ENCODE measurements at regions not wholly inside any gene's neighbourhood (a gene's known extent, or its start where the extent isn't known, plus 50 kb on each side); places are given as distances from the start of the nearest gene placed in this dataset.

GRCh38 chr4:38306482-38307071 lies 346.4 kb downstream of the PTTG2 start:
- Mint-ChIP-seq H3K27ac (peak overlapping the region; percentile 50), H3K4me3 (peak overlapping the region; percentile 33), H3K4me1 (ENCODE audit: low read depth) (peaks cover 62% of the 10 kb centered on the region), H3K27me3 (no peaks in the 10 kb centered on the region), H3K9me3 (peaks cover 12% of the 10 kb centered on the region), H3K36me3 (ENCODE audit: low read depth) (peaks cover 10% of the 10 kb centered on the region)

- Mint-ChIP-seq H3K27ac (peak overlapping the region; percentile 24), H3K4me1 (ENCODE audit: low read depth) (peaks cover 74% of the 10 kb centered on the region), H3K4me3 (no peak overlapping the region), H3K36me3 (ENCODE audit: low read depth) (peaks cover 4% of the 10 kb centered on the region), H3K9me3 (peaks cover 5% of the 10 kb centered on the region), H3K27me3 (peaks cover 12% of the 10 kb centered on the region)
These were observed 348.6 kb downstream of the PTTG2 start for GRCh38 chr4:38308728-38309311.

GRCh38 chr4:38309471-38309870 lies 349.3 kb downstream of the PTTG2 start:
- Mint-ChIP-seq H3K4me1 (ENCODE audit: low read depth) (peaks cover 80% of the 10 kb centered on the region), H3K4me3 (no peak overlapping the region)

GRCh38 chr4:38310446-38311043 lies 350.3 kb downstream of the PTTG2 start:
- peak overlapping the region; percentile 41 for H3K4me3 Mint-ChIP-seq
- H3K4me1 Mint-ChIP-seq (ENCODE audit: low read depth): peaks cover 80% of the 10 kb centered on the region
- peak overlapping the region; percentile 86 for H3K27ac Mint-ChIP-seq
- peaks cover 4% of the 10 kb centered on the region for H3K36me3 Mint-ChIP-seq (ENCODE audit: low read depth)
- H3K27me3 Mint-ChIP-seq: peaks cover 12% of the 10 kb centered on the region
- peaks cover 5% of the 10 kb centered on the region for H3K9me3 Mint-ChIP-seq

More at GRCh38 chr4:38309471-38309870, 349.3 kb downstream of the PTTG2 start:
- Mint-ChIP-seq H3K9me3 (peaks cover 5% of the 10 kb centered on the region), H3K27ac (peak overlapping the region; percentile 56), H3K27me3 (peaks cover 12% of the 10 kb centered on the region), H3K36me3 (ENCODE audit: low read depth) (peaks cover 4% of the 10 kb centered on the region)

- H3K4me1 Mint-ChIP-seq (ENCODE audit: low read depth): peaks cover 71% of the 10 kb centered on the region
- peaks cover 5% of the 10 kb centered on the region for H3K9me3 Mint-ChIP-seq
- H3K27me3 Mint-ChIP-seq: peaks cover 12% of the 10 kb centered on the region
- H3K36me3 Mint-ChIP-seq (ENCODE audit: low read depth): peaks cover 4% of the 10 kb centered on the region
- no peak overlapping the region for H3K4me3 Mint-ChIP-seq
- H3K27ac Mint-ChIP-seq: no peak overlapping the region
These were observed 351.4 kb downstream of the PTTG2 start for GRCh38 chr4:38311495-38312126.

GRCh38 chr4:38313175-38313574 lies 350.8 kb upstream of the KLF3 start:
- peak overlapping the region; percentile 37 for H3K27ac Mint-ChIP-seq
- H3K36me3 Mint-ChIP-seq (ENCODE audit: low read depth): peaks cover 4% of the 10 kb centered on the region
- H3K9me3 Mint-ChIP-seq: peaks cover 5% of the 10 kb centered on the region
- no peak overlapping the region for H3K4me3 Mint-ChIP-seq
- peaks cover 12% of the 10 kb centered on the region for H3K27me3 Mint-ChIP-seq
- H3K4me1 Mint-ChIP-seq (ENCODE audit: low read depth): peaks cover 57% of the 10 kb centered on the region

GRCh38 chr4:38313999-38314561 lies 349.9 kb upstream of the KLF3 start:
- H3K4me1 Mint-ChIP-seq (ENCODE audit: low read depth): peaks cover 57% of the 10 kb centered on the region

GRCh38 chr4:38314663-38315062 lies 349.3 kb upstream of the KLF3 start:
- Mint-ChIP-seq H3K4me3 (no peak overlapping the region), H3K27me3 (peaks cover 12% of the 10 kb centered on the region), H3K9me3 (peaks cover 5% of the 10 kb centered on the region), H3K4me1 (ENCODE audit: low read depth) (peaks cover 57% of the 10 kb centered on the region), H3K36me3 (ENCODE audit: low read depth) (peaks cover 4% of the 10 kb centered on the region), H3K27ac (no peak overlapping the region)

More at GRCh38 chr4:38313999-38314561, 349.9 kb upstream of the KLF3 start:
- Mint-ChIP-seq H3K27ac (no peak overlapping the region), H3K9me3 (peaks cover 5% of the 10 kb centered on the region), H3K4me3 (no peak overlapping the region), H3K27me3 (peaks cover 12% of the 10 kb centered on the region), H3K36me3 (ENCODE audit: low read depth) (peaks cover 4% of the 10 kb centered on the region)

GRCh38 chr4:38315286-38315685 lies 348.7 kb upstream of the KLF3 start:
- Mint-ChIP-seq H3K4me1 (ENCODE audit: low read depth) (peaks cover 57% of the 10 kb centered on the region), H3K27me3 (peaks cover 12% of the 10 kb centered on the region), H3K27ac (no peak overlapping the region), H3K36me3 (ENCODE audit: low read depth) (peaks cover 4% of the 10 kb centered on the region), H3K4me3 (no peak overlapping the region), H3K9me3 (peaks cover 5% of the 10 kb centered on the region)

- Mint-ChIP-seq H3K4me3 (no peak overlapping the region), H3K27ac (no peak overlapping the region), H3K9me3 (peaks cover 5% of the 10 kb centered on the region), H3K4me1 (ENCODE audit: low read depth) (peaks cover 57% of the 10 kb centered on the region), H3K36me3 (ENCODE audit: low read depth) (peaks cover under 1% of the 10 kb centered on the region), H3K27me3 (peaks cover 12% of the 10 kb centered on the region)
These were observed 348.0 kb upstream of the KLF3 start for GRCh38 chr4:38316045-38316444.

- Mint-ChIP-seq H3K27me3 (peaks cover 9% of the 10 kb centered on the region), H3K36me3 (ENCODE audit: low read depth) (no peaks in the 10 kb centered on the region), H3K27ac (no peak overlapping the region), H3K9me3 (peaks cover 5% of the 10 kb centered on the region), H3K4me1 (ENCODE audit: low read depth) (peaks cover 48% of the 10 kb centered on the region), H3K4me3 (no peak overlapping the region)
These were observed 346.8 kb upstream of the KLF3 start for GRCh38 chr4:38317041-38317674.

- Mint-ChIP-seq H3K4me3 (peak overlapping the region; percentile 84), H3K27me3 (no peaks in the 10 kb centered on the region), H3K4me1 (ENCODE audit: low read depth) (peaks cover 44% of the 10 kb centered on the region), H3K36me3 (ENCODE audit: low read depth) (no peaks in the 10 kb centered on the region), H3K9me3 (peaks cover 4% of the 10 kb centered on the region), H3K27ac (peak overlapping the region; percentile 92)
These were observed 345.1 kb upstream of the KLF3 start for GRCh38 chr4:38318737-38319455.

GRCh38 chr4:38319456-38320342 lies 344.3 kb upstream of the KLF3 start:
- peaks cover 36% of the 10 kb centered on the region for H3K4me1 Mint-ChIP-seq (ENCODE audit: low read depth)
- H3K27ac Mint-ChIP-seq: peak overlapping the region; percentile 92
- peak overlapping the region; percentile 84 for H3K4me3 Mint-ChIP-seq
- H3K27me3 Mint-ChIP-seq: no peaks in the 10 kb centered on the region
- no peaks in the 10 kb centered on the region for H3K36me3 Mint-ChIP-seq (ENCODE audit: low read depth)
- H3K9me3 Mint-ChIP-seq: peaks cover 9% of the 10 kb centered on the region
